Cardiac fibroblast (primary cell): ENCODE measurements at regions not wholly inside any gene's neighbourhood (a gene's known extent, or its start where the extent isn't known, plus 50 kb on each side); places are given as distances from the start of the nearest gene placed in this dataset.

Source experiments
- DNase-seq, 2 donors: peaks; one replicate each; pipeline versions ENCODE4 v3.0.0 to v3.0.0-alpha.2; 2010; ENCODE audit warnings: low read depth in 2 of 2
- H3K4me3 ChIP-seq, 2 donors: replicated peaks in 1 of 2; 1 replicate in 1 of 2; 2 replicates in 1 of 2; pipeline ENCODE4 v1.5.1; 2011; ENCODE audit warnings: low read depth in 2 of 2, low read length in 2 of 2, mild to moderate bottlenecking in 2 of 2, moderate library complexity in 1 of 2
- TF ChIP-seq, protein P1 (sequence below): IDR thresholded peaks from one replicate; pipeline ENCODE4 v1.5.1; 2011; ENCODE audit warnings: low read depth, mild to moderate bottlenecking, low read length, inconsistent platforms

DNA sequence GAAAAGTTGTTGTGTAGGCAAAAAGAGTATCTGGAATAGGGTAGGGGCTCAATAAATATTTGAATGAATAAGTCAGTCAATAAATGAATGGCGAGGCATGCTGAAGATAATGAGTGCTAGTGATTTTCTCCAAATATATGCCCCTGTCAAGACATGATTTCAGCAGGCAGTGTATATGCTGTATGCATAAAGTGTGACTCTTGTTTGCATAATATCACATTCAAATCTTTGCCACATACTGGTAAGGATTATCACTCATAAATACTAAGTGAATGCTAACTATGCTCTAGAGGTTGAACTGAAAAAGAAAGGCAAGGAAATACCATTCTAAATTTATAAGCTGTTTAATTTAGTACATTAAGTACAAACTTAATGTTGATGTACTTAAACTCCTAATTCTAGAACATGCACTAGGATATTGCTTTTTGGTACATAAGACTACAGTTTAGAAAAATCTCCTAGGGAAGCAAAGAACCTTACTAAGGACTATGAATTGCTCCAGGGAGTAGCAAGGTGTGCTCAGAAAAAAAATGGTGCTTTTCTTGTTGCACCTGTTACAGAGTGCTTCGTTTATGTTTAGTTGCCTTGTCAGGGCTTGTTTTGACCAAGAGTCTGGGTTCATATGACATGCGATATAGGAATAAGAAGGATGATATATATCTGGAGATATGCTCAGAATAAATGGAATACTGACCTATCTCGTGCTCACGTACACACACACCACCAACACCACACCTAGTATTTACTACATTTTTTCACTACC lies 224.0 kb upstream of the TANK start:
- TF ChIP-seq, protein P1, sequence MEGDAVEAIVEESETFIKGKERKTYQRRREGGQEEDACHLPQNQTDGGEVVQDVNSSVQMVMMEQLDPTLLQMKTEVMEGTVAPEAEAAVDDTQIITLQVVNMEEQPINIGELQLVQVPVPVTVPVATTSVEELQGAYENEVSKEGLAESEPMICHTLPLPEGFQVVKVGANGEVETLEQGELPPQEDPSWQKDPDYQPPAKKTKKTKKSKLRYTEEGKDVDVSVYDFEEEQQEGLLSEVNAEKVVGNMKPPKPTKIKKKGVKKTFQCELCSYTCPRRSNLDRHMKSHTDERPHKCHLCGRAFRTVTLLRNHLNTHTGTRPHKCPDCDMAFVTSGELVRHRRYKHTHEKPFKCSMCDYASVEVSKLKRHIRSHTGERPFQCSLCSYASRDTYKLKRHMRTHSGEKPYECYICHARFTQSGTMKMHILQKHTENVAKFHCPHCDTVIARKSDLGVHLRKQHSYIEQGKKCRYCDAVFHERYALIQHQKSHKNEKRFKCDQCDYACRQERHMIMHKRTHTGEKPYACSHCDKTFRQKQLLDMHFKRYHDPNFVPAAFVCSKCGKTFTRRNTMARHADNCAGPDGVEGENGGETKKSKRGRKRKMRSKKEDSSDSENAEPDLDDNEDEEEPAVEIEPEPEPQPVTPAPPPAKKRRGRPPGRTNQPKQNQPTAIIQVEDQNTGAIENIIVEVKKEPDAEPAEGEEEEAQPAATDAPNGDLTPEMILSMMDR, result no peak
- no peak for DNase-seq
- H3K4me3 ChIP-seq, result no peak overlapping the region

DNA sequence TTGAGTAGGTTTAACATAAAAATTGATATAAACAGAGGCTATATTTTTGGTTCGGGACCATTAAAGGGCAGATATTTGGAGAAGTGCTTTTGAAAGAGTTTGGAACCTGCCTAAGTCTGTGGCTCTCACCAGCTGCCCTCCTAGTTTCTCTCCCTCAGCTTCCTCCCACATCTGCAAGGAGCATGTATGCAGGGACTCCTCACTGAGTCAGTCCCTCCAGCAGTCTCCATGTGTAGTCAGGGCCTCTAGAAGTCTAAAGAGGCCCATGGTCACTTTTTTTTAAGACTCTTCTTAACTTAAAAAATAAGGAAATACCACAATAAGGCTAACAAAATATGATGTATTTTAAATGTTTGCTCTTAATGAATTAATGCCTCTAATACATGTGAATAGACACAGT lies 220.0 kb upstream of the TANK start:
- H3K4me3 ChIP-seq, result no peak overlapping the region
- TF ChIP-seq, protein P1, result no peak
- peak in 1 of 2 donors; percentile 62 for DNase-seq

DNA sequence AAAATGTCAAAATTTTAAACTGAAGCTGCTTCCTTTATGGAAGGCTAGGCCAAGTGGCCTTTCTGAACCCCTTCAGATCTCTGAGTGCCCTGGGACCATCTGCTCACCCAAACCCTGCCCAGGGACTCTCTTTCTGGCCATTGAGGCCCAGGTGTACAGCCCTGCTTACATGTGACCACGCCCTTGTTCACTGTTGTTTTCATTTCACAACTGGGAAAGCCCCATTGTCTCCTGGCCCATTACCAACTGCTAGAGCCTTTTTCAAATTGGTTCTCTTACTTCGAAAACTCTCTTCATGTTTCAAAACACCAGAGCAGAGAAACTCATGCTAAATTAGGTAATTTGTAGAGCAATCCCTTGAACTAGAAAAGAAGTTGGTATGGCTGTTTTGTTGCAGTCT lies 219.5 kb upstream of the TANK start:
- DNase-seq, result peak; percentile 37 to 82
- TF ChIP-seq, protein P1, result no peak
- H3K4me3 ChIP-seq, result no peak overlapping the region

DNA sequence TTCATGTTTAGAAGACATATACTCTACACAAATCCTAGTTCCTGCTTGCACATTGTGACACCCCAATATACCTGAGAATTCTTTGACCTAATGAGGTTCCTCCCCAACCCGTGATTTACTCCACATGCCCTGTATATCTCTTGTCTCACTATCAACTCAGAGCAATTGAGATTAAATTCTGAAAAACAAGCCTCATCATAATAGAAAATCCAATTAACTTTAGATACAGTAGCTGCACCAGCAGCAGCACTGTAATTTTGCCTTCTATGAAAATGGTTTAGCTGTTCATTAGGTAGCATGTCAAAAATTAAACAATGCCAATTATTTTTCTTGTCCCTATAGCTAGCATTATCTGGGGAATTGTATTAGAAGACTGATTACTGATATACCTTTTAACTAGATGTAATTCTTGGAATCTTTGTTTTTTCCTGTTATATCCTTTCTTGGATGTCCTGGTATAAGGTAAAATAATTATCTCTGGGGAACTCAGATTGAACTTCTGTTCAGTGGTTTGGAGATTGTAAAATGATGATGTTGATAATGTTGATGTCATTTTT lies 218.9 kb upstream of the TANK start:
- DNase-seq, result no peak

DNA sequence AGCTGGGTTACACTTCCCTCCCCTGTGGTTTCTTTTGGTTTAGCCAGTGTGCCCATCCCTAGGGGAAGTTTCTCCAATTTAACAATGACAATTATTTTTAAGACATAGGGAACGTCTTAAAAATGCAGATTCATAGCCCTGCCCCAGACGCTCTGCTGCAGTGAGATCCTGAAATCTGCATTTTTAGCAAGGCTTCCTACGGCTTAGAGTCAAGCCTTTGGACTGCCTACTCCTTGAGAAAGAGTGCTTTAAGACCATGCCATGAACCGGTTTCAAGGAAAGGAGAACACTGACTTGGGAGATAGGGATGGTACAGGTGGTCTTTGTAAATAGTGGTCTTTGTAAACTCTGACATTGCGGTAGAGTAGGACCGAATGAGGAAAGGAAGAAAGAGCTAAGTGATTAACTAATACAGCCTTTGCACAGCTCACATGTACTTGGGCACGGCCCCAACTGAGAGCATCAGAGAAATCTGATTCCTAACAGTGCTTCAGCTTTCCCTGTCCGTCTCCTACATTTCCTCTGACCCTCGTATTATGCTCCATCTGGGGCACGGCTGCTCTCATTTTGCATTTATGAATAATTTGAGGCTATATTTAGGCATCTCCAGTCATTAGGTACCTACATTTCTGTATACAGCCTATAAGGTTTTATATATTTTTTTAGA lies 217.6 kb upstream of the TANK start:
- DNase-seq, result no peak
- H3K4me3 ChIP-seq, result no peak overlapping the region
- TF ChIP-seq, protein P1, result no peak

More for the DNA sequence above, 218.9 kb upstream of the TANK start:
- TF ChIP-seq, protein P1, result no peak
- no peak overlapping the region for H3K4me3 ChIP-seq

DNA sequence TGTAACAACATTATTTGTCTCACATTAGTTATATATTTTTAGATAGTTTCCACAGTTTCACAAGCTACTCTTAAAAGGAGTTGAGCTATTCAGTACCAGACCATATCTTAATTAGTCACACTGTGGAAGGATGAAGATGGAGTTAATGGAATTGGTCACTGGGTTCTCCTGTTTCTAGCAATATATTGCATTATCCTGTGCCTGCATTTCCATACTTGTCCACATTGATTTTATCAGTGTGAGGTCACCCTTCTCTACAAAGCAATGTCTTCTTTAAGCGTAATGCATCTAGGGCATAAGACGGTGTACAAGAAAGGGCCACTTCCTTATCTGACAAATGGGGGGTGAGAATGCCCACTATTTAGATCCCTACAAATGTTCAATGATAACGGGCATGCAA lies 216.8 kb upstream of the TANK start:
- DNase-seq, result no peak
- H3K4me3 ChIP-seq, result no peak overlapping the region
- TF ChIP-seq, protein P1, result no peak
